SK-N-SH (cell line): ENCODE measurements at regions not wholly inside any gene's neighbourhood (a gene's known extent, or its start where the extent isn't known, plus 50 kb on each side); places are given as distances from the start of the nearest gene placed in this dataset.

Source experiments
- CTCF ChIA-PET: fragments of 300-600, 350-600 bp; formaldehyde crosslinking; extraction: SDS; loops from one replicate; lab custom pipeline; 2021; lab: Yijun Ruan, JAX
- POLR2A ChIA-PET: fragments of 350-600 bp; sonication (Branson Sonifier 250); formaldehyde crosslinking; extraction: SDS; loops from one replicate; lab custom pipeline; 2020; ENCODE audit warnings: antibody characterized with exemption, inconsistent platforms; lab: Yijun Ruan, JAX
- DNase-seq: peaks from one replicate; pipeline ENCODE4 v3.0.0; 2012
- H2AFZ ChIP-seq: fragments of 200-600 bp; sonication (generic); 2 replicates; pipeline ENCODE4 v1.8.1; 2016; ENCODE audit warnings: antibody characterized with exemption, mild to moderate bottlenecking, low read depth
- H3F3A ChIP-seq: fragments of 200-600 bp; sonication (generic); replicated peaks from 2 replicates; pipeline ENCODE3; 2016; ENCODE audit warnings: antibody characterized with exemption, mild to moderate bottlenecking; ENCODE audit not compliant: insufficient read depth
- H3K27ac ChIP-seq, 2 experiments: fragments of 200-500 bp in 1 of 2; fragments of 200-600 bp in 1 of 2; sonication (Bioruptor generic) in 1 of 2; sonication (generic), shearing (Covaris generic) in 1 of 2; 2 replicates each; pipeline versions ENCODE4 v1.5.1 to v1.6.1; 2014 to 2016; ENCODE audit warnings: low read depth in 2 of 2, inconsistent platforms in 1 of 2, low read length in 1 of 2, mild to moderate bottlenecking in 1 of 2, mixed read lengths in 1 of 2
- H3K27me3 ChIP-seq: fragments of 200-600 bp; sonication (generic), shearing (Covaris generic); 2 replicates; pipeline ENCODE4 v1.6.1; 2016; ENCODE audit warnings: mixed run types; ENCODE audit not compliant: insufficient read depth
- H3K36me3 ChIP-seq, 2 experiments: fragments of 200-500 bp in 1 of 2; fragments of 200-600 bp in 1 of 2; sonication (Bioruptor generic) in 1 of 2; sonication (generic) in 1 of 2; replicated peaks in 1 of 2; 2 replicates each; pipeline versions ENCODE3 to v1.5.1; 2014 to 2016; ENCODE audit warnings: low read length in 1 of 2, mild to moderate bottlenecking in 1 of 2; ENCODE audit not compliant: insufficient read depth in 2 of 2, control insufficient read depth in 1 of 2
- H3K4me1 ChIP-seq, 2 experiments: fragments of 200-500 bp in 1 of 2; fragments of 200-600 bp in 1 of 2; sonication (Bioruptor generic) in 1 of 2; sonication (generic), shearing (Covaris generic) in 1 of 2; 2 replicates each; pipeline versions ENCODE4 v1.5.1 to v1.6.1; 2014 to 2016; ENCODE audit warnings: low read depth in 1 of 2, low read length in 1 of 2, mixed run types in 1 of 2; ENCODE audit not compliant: insufficient read depth in 2 of 2, control insufficient read depth in 1 of 2
- H3K4me2 ChIP-seq: fragments of 200-600 bp; sonication (generic), shearing (Covaris generic); 2 replicates; pipeline ENCODE4 v1.6.1; 2017; ENCODE audit warnings: mixed run types
- H3K4me3 ChIP-seq, 2 experiments: fragments of 200-500 bp in 1 of 2; fragments of 200-600 bp in 1 of 2; sonication (Bioruptor generic) in 1 of 2; sonication (generic), shearing (Covaris generic) in 1 of 2; 2 replicates each; pipeline versions ENCODE4 v1.5.1 to v1.8.1; 2014 to 2016; ENCODE audit warnings: low read depth in 2 of 2, inconsistent platforms in 1 of 2, low read length in 1 of 2, mild to moderate bottlenecking in 1 of 2, mixed read lengths in 1 of 2, moderate library complexity in 1 of 2
- H3K79me2 ChIP-seq: fragments of 200-600 bp; sonication (generic); 2 replicates; pipeline ENCODE4 v1.8.1; 2017; ENCODE audit warnings: mild to moderate bottlenecking; ENCODE audit not compliant: insufficient read depth
- H3K9ac ChIP-seq: fragments of 200-600 bp; sonication (generic); 2 replicates; pipeline ENCODE4 v1.6.1; 2017; ENCODE audit warnings: mixed run types
- H3K9me2 ChIP-seq: fragments of 200-600 bp; sonication (generic); 2 replicates; pipeline ENCODE4 v1.6.1; 2017; ENCODE audit warnings: mixed run types
- H3K9me3 ChIP-seq: fragments of 200-600 bp; sonication (generic); 2 replicates; pipeline ENCODE4 v1.6.1; 2017; ENCODE audit warnings: mixed run types, mild to moderate bottlenecking, moderate library complexity
- H4K20me1 ChIP-seq: fragments of 200-600 bp; sonication (generic); 2 replicates; pipeline ENCODE4 v1.6.1; 2017; ENCODE audit warnings: mild to moderate bottlenecking, mixed run types; ENCODE audit not compliant: insufficient read depth
- CHD2 ChIP-seq: fragments of 150-350 bp; IDR thresholded peaks from 2 replicates; pipeline ENCODE4 v1.6.1; 2018; ENCODE audit warnings: low read length; ENCODE audit not compliant: partially characterized antibody
- EP300 ChIP-seq, 2 experiments: IDR thresholded peaks; 2 replicates each; pipeline versions ENCODE4 v1.4.0 to v1.6.1; 2012; ENCODE audit warnings: borderline replicate concordance in 1 of 2, low read depth in 1 of 2, low read length in 1 of 2
- EZH2phosphoT487 ChIP-seq: fragments of 200-600 bp; sonication (generic); IDR thresholded peaks from 2 replicates; pipeline ENCODE4 v1.6.1; 2017; ENCODE audit warnings: low read depth, mixed run types, mild to moderate bottlenecking, antibody characterized with exemption, moderate library complexity, borderline replicate concordance
- FOXJ3 ChIP-seq: sonication (generic); formaldehyde crosslinking; IDR thresholded peaks from 2 replicates; pipeline ENCODE4 v1.5.1; 2020; ENCODE audit warnings: mild to moderate bottlenecking, missing genetic modification reagents
- IRF3 ChIP-seq: fragments of 150-350 bp; IDR thresholded peaks from 2 replicates; pipeline ENCODE4 v1.6.1; 2016; ENCODE audit warnings: mild to moderate bottlenecking, low read depth, low read length
- MXI1 ChIP-seq: IDR thresholded peaks from 2 replicates; pipeline ENCODE4 v1.6.1; 2012; ENCODE audit warnings: mild to moderate bottlenecking, low read depth, low read length, improper control_type of control experiment
- SIN3A ChIP-seq: IDR thresholded peaks from 2 replicates; pipeline ENCODE4 v1.6.1; 2012; ENCODE audit warnings: low read depth, mild to moderate bottlenecking, low read length, moderate library complexity, borderline replicate concordance
- TAF1 ChIP-seq: IDR thresholded peaks from 2 replicates; pipeline ENCODE4 v1.6.1; 2012; ENCODE audit warnings: low read depth, mild to moderate bottlenecking, low read length, moderate library complexity, borderline replicate concordance
- TCF12 ChIP-seq: IDR thresholded peaks from 2 replicates; pipeline ENCODE4 v1.4.0; 2012
- USF1 ChIP-seq: IDR thresholded peaks from 2 replicates; pipeline ENCODE4 v1.4.0; 2012; ENCODE audit warnings: low read depth, borderline replicate concordance
- YY1 ChIP-seq: IDR thresholded peaks from 2 replicates; pipeline ENCODE4 v1.4.0; 2012; ENCODE audit warnings: low read depth, mild to moderate bottlenecking
- WGBS: methylation state at CpG from one replicate; pipeline ENCODE4 v1.1.6; 2017; ENCODE audit warnings: low lambda C conversion rate; 5-methylcytosine and 5-hydroxymethylcytosine counted together
- TF ChIP-seq, protein P1 (sequence below): fragments of 150-350 bp; IDR thresholded peaks from 2 replicates; pipeline ENCODE4 v1.6.1; 2017; ENCODE audit warnings: antibody characterized with exemption, low read length, low read depth, borderline replicate concordance
- TF ChIP-seq, protein P2 (sequence below): fragments of 200-600 bp; sonication (generic); IDR thresholded peaks from 2 replicates; pipeline ENCODE4 v1.6.1; 2017; ENCODE audit warnings: antibody characterized with exemption, mild to moderate bottlenecking, moderate library complexity

DNA sequence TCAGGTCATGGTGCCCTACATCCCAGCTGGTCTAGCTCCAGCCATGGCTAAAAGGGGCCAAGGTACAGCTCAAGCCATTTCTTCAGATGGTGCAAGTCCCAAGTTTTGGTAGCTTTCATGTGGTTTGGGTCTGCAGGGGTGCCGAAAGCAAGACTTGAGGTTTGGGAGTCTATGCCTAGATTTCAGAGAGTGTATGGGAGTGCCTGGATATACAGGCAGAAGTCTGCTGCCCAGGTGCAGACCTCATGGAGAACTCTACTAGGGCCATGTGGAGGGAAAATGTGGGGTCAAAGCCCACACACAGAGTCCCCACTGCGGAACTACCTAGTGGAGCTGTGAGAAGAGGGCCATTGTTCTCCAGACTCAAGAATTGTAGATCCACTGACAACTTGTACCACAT is 1000.9 kb upstream of the ADGRB3 start:
- Histone ChIP-seq H2AFZ (no peak overlapping the region), H3K9me2 (no peaks in the 10 kb centered on the region), H3K27me3 (no peaks in the 10 kb centered on the region), H3K36me3 (peaks cover 0 to 3% of the 10 kb centered on the region in 2 experiments), H3F3A (no peaks in the 10 kb centered on the region), H3K4me3 (no peak overlapping the region), H4K20me1 (no peaks in the 10 kb centered on the region), H3K4me2 (no peak overlapping the region), H3K9ac (no peak overlapping the region), H3K27ac (no peak overlapping the region), H3K4me1 (no peaks in the 10 kb centered on the region; a peak in 1 of 4 replicates), H3K9me3 (no peaks in the 10 kb centered on the region), H3K79me2 (no peaks in the 10 kb centered on the region)
- CTCF ChIA-PET: no interaction called here
- TF ChIP-seq EZH2phosphoT487 (no peak), TAF1 (no peak), IRF3 (no peak), YY1 (no peak), EP300 (IDR thresholded peaks at IDR 0.05; ENCODE audit: borderline replicate concordance in 1 of 2, low read depth in 1 of 2, low read length in 1 of 2) (no peak), FOXJ3 (CRISPR knock-in tag) (no peak), USF1 (no peak)
- POLR2A ChIA-PET: no interaction called here
- WGBS: 20% methylated on average over 1 of the region's 2 CpGs
- no peak for DNase-seq

- Histone ChIP-seq H3K27me3 (no peaks in the 10 kb centered on the region), H3K4me2 (no peak overlapping the region), H3F3A (no peaks in the 10 kb centered on the region), H3K4me1 (no peaks in the 10 kb centered on the region; a peak in 2 of 4 replicates), H3K9ac (no peak overlapping the region), H3K27ac (no peak overlapping the region), H4K20me1 (no peaks in the 10 kb centered on the region), H3K9me2 (no peaks in the 10 kb centered on the region), H3K36me3 (peaks cover 0 to 3% of the 10 kb centered on the region in 2 experiments), H2AFZ (no peak overlapping the region), H3K79me2 (no peaks in the 10 kb centered on the region)
- DNase-seq: no peak
- WGBS: 41% methylated on average over 3 of the region's 3 CpGs
- POLR2A ChIA-PET: no interaction called here
- TF ChIP-seq TCF12 (no peak), MXI1 (no peak), YY1 (no peak), EZH2phosphoT487 (no peak), CHD2 (no peak), SIN3A (no peak)
- TF ChIP-seq, protein P1, sequence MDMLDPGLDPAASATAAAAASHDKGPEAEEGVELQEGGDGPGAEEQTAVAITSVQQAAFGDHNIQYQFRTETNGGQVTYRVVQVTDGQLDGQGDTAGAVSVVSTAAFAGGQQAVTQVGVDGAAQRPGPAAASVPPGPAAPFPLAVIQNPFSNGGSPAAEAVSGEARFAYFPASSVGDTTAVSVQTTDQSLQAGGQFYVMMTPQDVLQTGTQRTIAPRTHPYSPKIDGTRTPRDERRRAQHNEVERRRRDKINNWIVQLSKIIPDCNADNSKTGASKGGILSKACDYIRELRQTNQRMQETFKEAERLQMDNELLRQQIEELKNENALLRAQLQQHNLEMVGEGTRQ: no peak
- TF ChIP-seq, protein P2, sequence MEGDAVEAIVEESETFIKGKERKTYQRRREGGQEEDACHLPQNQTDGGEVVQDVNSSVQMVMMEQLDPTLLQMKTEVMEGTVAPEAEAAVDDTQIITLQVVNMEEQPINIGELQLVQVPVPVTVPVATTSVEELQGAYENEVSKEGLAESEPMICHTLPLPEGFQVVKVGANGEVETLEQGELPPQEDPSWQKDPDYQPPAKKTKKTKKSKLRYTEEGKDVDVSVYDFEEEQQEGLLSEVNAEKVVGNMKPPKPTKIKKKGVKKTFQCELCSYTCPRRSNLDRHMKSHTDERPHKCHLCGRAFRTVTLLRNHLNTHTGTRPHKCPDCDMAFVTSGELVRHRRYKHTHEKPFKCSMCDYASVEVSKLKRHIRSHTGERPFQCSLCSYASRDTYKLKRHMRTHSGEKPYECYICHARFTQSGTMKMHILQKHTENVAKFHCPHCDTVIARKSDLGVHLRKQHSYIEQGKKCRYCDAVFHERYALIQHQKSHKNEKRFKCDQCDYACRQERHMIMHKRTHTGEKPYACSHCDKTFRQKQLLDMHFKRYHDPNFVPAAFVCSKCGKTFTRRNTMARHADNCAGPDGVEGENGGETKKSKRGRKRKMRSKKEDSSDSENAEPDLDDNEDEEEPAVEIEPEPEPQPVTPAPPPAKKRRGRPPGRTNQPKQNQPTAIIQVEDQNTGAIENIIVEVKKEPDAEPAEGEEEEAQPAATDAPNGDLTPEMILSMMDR: no peak
- TF ChIP-seq, all 33 proteins: peak for 0
- no peaks in the 10 kb centered on the region for H3K9me3 ChIP-seq
- CTCF ChIA-PET: no interaction called here
- H3K4me3 ChIP-seq: no peak overlapping the region
These were observed 1002.0 kb upstream of the ADGRB3 start for GRCh38 chr6:67633058-67633457.
